Sigmoid colon (tissue), 6 donors: ENCODE measurements at regions not wholly inside any gene's neighbourhood (a gene's known extent, or its start where the extent isn't known, plus 50 kb on each side); places are given as distances from the start of the nearest gene placed in this dataset.

Experiments
- DNase-seq: peaks from one replicate; pipeline ENCODE4 v3.0.0-alpha.2; 2019
- H3K27ac ChIP-seq, 4 donors: fragments of 200-600 bp; sonication (generic); one replicate each; pipeline ENCODE4 v1.5.1; 2016 to 2019; ENCODE audit warnings: mild to moderate bottlenecking in 1 of 4
- H3K27me3 ChIP-seq, 3 donors: fragments of 200-600 bp; sonication (generic); one replicate each; pipeline ENCODE4 v1.5.1; 2019; ENCODE audit warnings: mild to moderate bottlenecking in 1 of 3
- H3K36me3 ChIP-seq, 4 donors: fragments of 200-600 bp; sonication (generic); one replicate each; pipeline ENCODE4 v1.5.1; 2016 to 2019
- H3K4me1 ChIP-seq, 4 donors: fragments of 200-600 bp; sonication (generic); one replicate each; pipeline ENCODE4 v1.5.1; 2017 to 2019
- H3K4me3 ChIP-seq, 4 donors: fragments of 200-600 bp; sonication (generic); one replicate each; pipeline ENCODE4 v1.5.1; 2017 to 2019; ENCODE audit warnings: mild to moderate bottlenecking in 2 of 4, moderate library complexity in 1 of 4
- H3K9me3 ChIP-seq, 4 donors: fragments of 200-600 bp in 3 of 4; sonication (generic) in 3 of 4; one replicate each; pipeline versions ENCODE4 v1.5.1 to v1.6.1; 2013 to 2019
- CTCF ChIP-seq, 4 experiments: fragments of 450-650 bp in 3 of 4; fragments of 200-600 bp in 1 of 4; IDR thresholded peaks; one replicate each; pipeline ENCODE4 v1.5.1; 2016 to 2019; ENCODE audit warnings: antibody characterized with exemption in 4 of 4, mild to moderate bottlenecking in 3 of 4, moderate library complexity in 2 of 4
- EP300 ChIP-seq, 4 donors: sonication (generic); formaldehyde crosslinking; IDR thresholded peaks; one replicate each; pipeline ENCODE4 v1.6.1; 2017; ENCODE audit warnings: antibody characterized with exemption in 4 of 4
- POLR2A ChIP-seq, 2 donors: fragments of 450-650 bp; IDR thresholded peaks; one replicate each; pipeline ENCODE4 v1.6.1; 2016; ENCODE audit warnings: antibody characterized with exemption in 2 of 2, mild to moderate bottlenecking in 2 of 2, moderate library complexity in 2 of 2
- POLR2AphosphoS5 ChIP-seq, 4 donors: sonication (generic); formaldehyde crosslinking; IDR thresholded peaks; one replicate each; pipeline ENCODE4 v1.6.1; 2017; ENCODE audit warnings: antibody characterized with exemption in 4 of 4
- WGBS, 2 donors: extraction: QIAGEN DNeasy Blood & Tissue Kit; methylation state at CpG; one replicate each; pipeline ENCODE4 v1.1.7; 2013; 5-methylcytosine and 5-hydroxymethylcytosine counted together
- intact Hi-C: fragments of 100-400 bp; cut with DNase I; formaldehyde crosslinking; loops from one replicate; pipeline ENCODE4 v1.15.1; 2023
- donor health status: healthy with polysubstance abuse.
- donor health status: healthy.

GRCh38 chr19:31073485-31074198 is 275.6 kb downstream of the TSHZ3 start:
- DNase-seq: no peak
- Histone ChIP-seq H3K9me3 (no peaks in the 10 kb centered on the region), H3K4me1 (no peaks in the 10 kb centered on the region), H3K36me3 (no peaks in the 10 kb centered on the region), H3K27me3 (no peaks in the 10 kb centered on the region), H3K27ac (no peak overlapping the region), H3K4me3 (no peak overlapping the region)
- WGBS, 2 donors: 39 to 78% methylated on average over 9 of the region's 9 CpGs
- no peak for TF ChIP-seq CTCF (IDR thresholded peaks at IDR 0.05)
- no peak for TF ChIP-seq EP300 (IDR thresholded peaks at IDR 0.05)
- no peak for TF ChIP-seq POLR2A (IDR thresholded peaks at IDR 0.05)
- TF ChIP-seq POLR2AphosphoS5 (IDR thresholded peaks at IDR 0.05): no peak
- intact Hi-C loops: no loop called here

- H3K9me3 ChIP-seq: no peaks in the 10 kb centered on the region
- intact Hi-C loops: no loop called here
- no peaks in the 10 kb centered on the region for H3K4me1 ChIP-seq
- no peak overlapping the region for H3K27ac ChIP-seq
- no peaks in the 10 kb centered on the region for H3K36me3 ChIP-seq
- no peak for TF ChIP-seq CTCF (IDR thresholded peaks at IDR 0.05)
- TF ChIP-seq POLR2A (IDR thresholded peaks at IDR 0.05): no peak
- TF ChIP-seq POLR2AphosphoS5 (IDR thresholded peaks at IDR 0.05): no peak
- TF ChIP-seq EP300 (IDR thresholded peaks at IDR 0.05): no peak
- no peak for DNase-seq
- no peak overlapping the region for H3K4me3 ChIP-seq
- 63 to 83% methylated on average over 1 of the region's 1 CpG for WGBS, 2 donors
- H3K27me3 ChIP-seq: no peaks in the 10 kb centered on the region
These were observed 276.8 kb downstream of the TSHZ3 start for GRCh38 chr19:31072451-31072850.

- 13 to 63% methylated on average over 11 of the region's 11 CpGs for WGBS, 2 donors
- TF ChIP-seq POLR2A (IDR thresholded peaks at IDR 0.05): no peak
- no peak for TF ChIP-seq CTCF (IDR thresholded peaks at IDR 0.05)
- TF ChIP-seq POLR2AphosphoS5 (IDR thresholded peaks at IDR 0.05): no peak
- no peak for TF ChIP-seq EP300 (IDR thresholded peaks at IDR 0.05)
- intact Hi-C loops: no loop called here
- DNase-seq: no peak
- no peaks in the 10 kb centered on the region for H3K9me3 ChIP-seq
- no peaks in the 10 kb centered on the region for H3K4me1 ChIP-seq
- H3K27ac ChIP-seq: no peak overlapping the region
- H3K27me3 ChIP-seq: no peaks in the 10 kb centered on the region
- H3K4me3 ChIP-seq: no peak overlapping the region
- H3K36me3 ChIP-seq: no peaks in the 10 kb centered on the region
These were observed 277.9 kb downstream of the TSHZ3 start for GRCh38 chr19:31071136-31071855.

GRCh38 chr19:31070146-31071065 is 278.8 kb downstream of the TSHZ3 start:
- TF ChIP-seq CTCF (IDR thresholded peaks at IDR 0.05) (no peak), POLR2A (IDR thresholded peaks at IDR 0.05) (no peak), POLR2AphosphoS5 (IDR thresholded peaks at IDR 0.05) (no peak), EP300 (IDR thresholded peaks at IDR 0.05) (no peak)
- Histone ChIP-seq H3K4me1 (no peaks in the 10 kb centered on the region), H3K27ac (no peak overlapping the region), H3K36me3 (no peaks in the 10 kb centered on the region), H3K9me3 (no peaks in the 10 kb centered on the region), H3K27me3 (no peaks in the 10 kb centered on the region), H3K4me3 (no peak overlapping the region)
- intact Hi-C loops: no loop called here
- no peak for DNase-seq
- 78 to 82% methylated on average over 15 of the region's 15 CpGs for WGBS, 2 donors
